ENCODE measurements at regions not wholly inside any gene's neighbourhood (a gene's known extent, or its start where the extent isn't known, plus 50 kb on each side); places are given as distances from the start of the nearest gene placed in this dataset.

GRCh38 chr13:85381082-85381481, 418.1 kb downstream of the SLITRK6 start:
- TF ChIP-seq TAF1 (IDR thresholded peaks at IDR 0.05; ENCODE audit: borderline replicate concordance, insufficient read depth, low read length) (no peak), FOXP2 (optimal IDR thresholded peaks at IDR 0.05; ENCODE audit: borderline replicate concordance, extremely low read depth, extremely low read length, insufficient read depth) (no peak), REST (IDR thresholded peaks at IDR 0.05; ENCODE audit: insufficient read depth in 1 of 2, low read depth in 2 of 2, low read length in 2 of 2) (no peak), SIN3A (IDR thresholded peaks at IDR 0.05; ENCODE audit: borderline replicate concordance, insufficient read depth, low read length) (no peak), POLR2AphosphoS5 (IDR thresholded peaks at IDR 0.05; ENCODE audit: low read depth, low read length) (no peak)

GRCh38 chr13:85379991-85380390, 419.2 kb downstream of the SLITRK6 start:
- TF ChIP-seq FOXP2 (optimal IDR thresholded peaks at IDR 0.05; ENCODE audit: borderline replicate concordance, extremely low read depth, extremely low read length, insufficient read depth): no peak
- TF ChIP-seq REST (IDR thresholded peaks at IDR 0.05; ENCODE audit: insufficient read depth in 1 of 2, low read depth in 2 of 2, low read length in 2 of 2): no peak
- no peak for TF ChIP-seq TAF1 (IDR thresholded peaks at IDR 0.05; ENCODE audit: borderline replicate concordance, insufficient read depth, low read length)
- no peak for TF ChIP-seq POLR2AphosphoS5 (IDR thresholded peaks at IDR 0.05; ENCODE audit: low read depth, low read length)
- TF ChIP-seq SIN3A (IDR thresholded peaks at IDR 0.05; ENCODE audit: borderline replicate concordance, insufficient read depth, low read length): no peak

DNA sequence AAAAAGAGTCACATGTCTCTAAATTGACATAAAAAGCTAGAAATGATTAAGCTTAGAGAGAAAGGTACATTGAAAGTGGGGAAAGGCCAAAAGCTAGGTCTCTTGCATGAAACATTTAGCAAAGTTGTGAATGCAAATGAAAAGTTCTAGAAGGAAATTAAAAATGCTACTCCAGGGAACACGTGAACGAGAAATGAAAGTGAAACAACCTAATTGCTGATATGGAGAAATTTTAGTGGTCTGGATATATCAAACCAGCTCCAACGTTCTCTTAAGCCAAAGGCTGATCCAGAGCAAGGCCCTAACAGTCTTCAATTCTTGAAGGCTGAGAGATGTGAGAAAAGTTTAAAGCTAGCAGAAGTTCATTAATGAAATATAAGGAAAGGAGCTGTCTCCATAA, 419.8 kb downstream of the SLITRK6 start:
- no peak for TF ChIP-seq POLR2AphosphoS5 (IDR thresholded peaks at IDR 0.05; ENCODE audit: low read depth, low read length)
- no peak for TF ChIP-seq REST (IDR thresholded peaks at IDR 0.05; ENCODE audit: insufficient read depth in 1 of 2, low read depth in 2 of 2, low read length in 2 of 2)
- no peak for TF ChIP-seq FOXP2 (optimal IDR thresholded peaks at IDR 0.05; ENCODE audit: borderline replicate concordance, extremely low read depth, extremely low read length, insufficient read depth)
- TF ChIP-seq SIN3A (IDR thresholded peaks at IDR 0.05; ENCODE audit: borderline replicate concordance, insufficient read depth, low read length): no peak
- no peak for TF ChIP-seq TAF1 (IDR thresholded peaks at IDR 0.05; ENCODE audit: borderline replicate concordance, insufficient read depth, low read length)

DNA sequence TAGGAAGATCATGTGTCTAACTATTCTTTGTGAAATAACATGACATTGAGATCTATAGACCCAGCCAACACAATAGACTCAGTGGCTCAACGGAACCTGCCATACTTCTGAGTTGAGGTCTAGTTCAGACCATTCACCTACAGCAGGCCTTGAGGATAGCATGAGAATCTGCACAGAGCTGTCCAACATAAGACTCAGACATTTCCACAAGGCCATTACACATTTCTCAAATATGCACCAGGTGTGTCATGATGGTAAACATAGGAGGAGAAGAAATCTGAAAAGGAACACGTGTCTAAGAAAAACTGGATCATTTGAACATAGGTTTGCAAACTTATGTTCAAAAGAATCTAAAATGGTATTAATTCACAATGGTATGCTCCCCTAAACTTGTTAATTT, 421.4 kb downstream of the SLITRK6 start:
- TF ChIP-seq TAF1 (IDR thresholded peaks at IDR 0.05; ENCODE audit: borderline replicate concordance, insufficient read depth, low read length): no peak
- TF ChIP-seq SIN3A (IDR thresholded peaks at IDR 0.05; ENCODE audit: borderline replicate concordance, insufficient read depth, low read length): no peak
- TF ChIP-seq FOXP2 (optimal IDR thresholded peaks at IDR 0.05; ENCODE audit: borderline replicate concordance, extremely low read depth, extremely low read length, insufficient read depth): no peak
- no peak for TF ChIP-seq REST (IDR thresholded peaks at IDR 0.05; ENCODE audit: insufficient read depth in 1 of 2, low read depth in 2 of 2, low read length in 2 of 2)
- TF ChIP-seq POLR2AphosphoS5 (IDR thresholded peaks at IDR 0.05; ENCODE audit: low read depth, low read length): no peak

DNA sequence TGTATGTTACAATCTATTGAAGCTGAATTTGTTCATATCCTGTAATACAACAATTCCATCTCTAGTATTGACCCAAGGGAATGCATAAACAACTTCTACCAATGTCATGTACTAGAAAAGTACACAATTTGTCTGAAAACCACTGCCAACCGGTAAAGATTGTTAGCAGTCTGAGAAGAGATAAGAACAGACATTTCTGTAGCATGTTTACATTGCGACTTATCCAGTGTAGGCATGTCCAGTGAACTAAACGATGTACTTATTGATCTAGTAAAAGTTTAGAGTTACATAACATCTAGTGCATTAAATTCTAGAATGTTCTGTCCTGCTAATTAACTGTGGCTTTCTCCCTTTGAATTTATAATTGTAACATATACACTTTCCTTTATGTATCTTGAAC, 425.9 kb downstream of the SLITRK6 start:
- no peak for TF ChIP-seq TAF1 (IDR thresholded peaks at IDR 0.05; ENCODE audit: borderline replicate concordance, insufficient read depth, low read length)
- TF ChIP-seq FOXP2 (optimal IDR thresholded peaks at IDR 0.05; ENCODE audit: borderline replicate concordance, extremely low read depth, extremely low read length, insufficient read depth): no peak
- no peak for TF ChIP-seq POLR2AphosphoS5 (IDR thresholded peaks at IDR 0.05; ENCODE audit: low read depth, low read length)
- TF ChIP-seq REST (IDR thresholded peaks at IDR 0.05; ENCODE audit: insufficient read depth in 1 of 2, low read depth in 2 of 2, low read length in 2 of 2): no peak
- TF ChIP-seq SIN3A (IDR thresholded peaks at IDR 0.05; ENCODE audit: borderline replicate concordance, insufficient read depth, low read length): no peak
